ENCODE measurements at regions not wholly inside any gene's neighbourhood (a gene's known extent, or its start where the extent isn't known, plus 50 kb on each side); places are given as distances from the start of the nearest gene placed in this dataset.
"Not testable (repeated sequence)": the region's sequence is repeated elsewhere in the genome, so short reads cannot be mapped to it uniquely, and the experiment has no call there.

- no peak for TF ChIP-seq JUND (IDR thresholded peaks at IDR 0.05; ENCODE audit: low read depth)
- DNase-seq (ENCODE audit: low read depth in 1 of 2, low spot score in 1 of 2): no peak
- in situ Hi-C loops (cut with HindIII; ENCODE audit: low pct_unique_long_range_greater_than_20kb, low sequenced_read_pairs): no loop called here
These were observed 60.2 kb downstream of the LSMEM1 start for GRCh38 chr7:112540839-112541577.

DNA sequence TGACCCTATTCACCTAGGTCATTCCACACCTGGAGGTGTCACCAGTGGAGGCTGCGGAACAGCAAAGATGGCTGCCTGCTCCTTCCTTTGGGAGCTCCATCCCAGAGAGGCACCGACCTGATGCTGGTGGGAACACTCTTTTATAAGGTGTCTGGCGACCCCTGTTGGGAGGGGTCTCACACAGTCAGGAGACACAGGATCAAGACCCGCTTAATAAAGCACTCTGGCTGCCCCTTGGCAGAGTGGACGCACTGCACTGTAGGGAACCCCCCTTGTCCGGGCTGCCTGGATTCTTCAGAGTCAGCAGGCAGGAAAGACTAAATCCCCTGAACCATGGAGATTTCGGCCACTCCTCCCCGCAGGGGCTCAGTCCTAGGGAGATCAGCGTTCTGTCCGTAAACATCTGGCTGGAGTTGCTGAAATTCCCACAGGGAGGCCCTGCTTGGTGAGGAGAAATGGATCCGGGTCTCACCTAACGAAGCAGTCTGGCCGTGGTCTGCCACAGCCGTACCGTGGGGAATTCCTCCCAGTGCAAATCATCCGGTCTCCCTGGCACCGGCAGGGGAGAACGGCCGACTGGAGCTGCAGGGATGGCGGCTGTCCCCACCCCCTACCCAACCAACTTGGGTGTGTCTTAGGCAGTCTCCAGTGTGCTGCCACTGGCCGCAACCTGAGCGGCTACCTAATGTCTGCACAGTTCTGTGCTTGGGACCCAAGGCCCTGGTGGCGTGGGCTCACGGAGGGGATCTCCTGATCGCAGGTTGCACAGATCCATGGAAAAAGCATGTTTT, 66.1 kb downstream of the LSMEM1 start:
- no peak for TF ChIP-seq JUND (IDR thresholded peaks at IDR 0.05; ENCODE audit: low read depth)
- no peak for DNase-seq (ENCODE audit: low read depth in 1 of 2, low spot score in 1 of 2)
- in situ Hi-C loops (cut with HindIII; ENCODE audit: low pct_unique_long_range_greater_than_20kb, low sequenced_read_pairs): no loop called here

DNA sequence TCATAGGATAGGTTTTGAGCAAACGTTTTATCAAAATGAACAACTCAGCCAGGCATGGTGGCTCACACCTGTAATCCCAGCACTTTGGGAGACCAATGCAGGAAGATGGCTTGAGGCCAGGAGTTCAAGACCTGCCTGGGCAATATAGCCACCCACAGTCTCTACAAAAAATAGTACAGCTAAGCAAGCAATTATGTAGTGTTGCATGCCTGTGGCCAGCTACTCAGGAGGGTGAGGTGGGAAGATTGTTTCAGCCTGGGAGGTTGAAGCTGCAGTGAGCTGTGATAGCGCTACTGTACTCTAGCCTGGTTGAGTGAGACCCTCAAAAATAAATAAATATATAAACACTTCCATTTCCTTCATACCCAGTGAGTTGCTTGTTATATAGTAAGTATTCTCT, 67.1 kb downstream of the LSMEM1 start:
- in situ Hi-C loops (cut with HindIII; ENCODE audit: low pct_unique_long_range_greater_than_20kb, low sequenced_read_pairs): no loop called here
- no peak for DNase-seq (ENCODE audit: low read depth in 1 of 2, low spot score in 1 of 2)
- TF ChIP-seq JUND (IDR thresholded peaks at IDR 0.05; ENCODE audit: low read depth): no peak

GRCh38 chr7:112550468-112551060, 69.8 kb downstream of the LSMEM1 start:
- no peak for TF ChIP-seq JUND (IDR thresholded peaks at IDR 0.05; ENCODE audit: low read depth)
- DNase-seq (ENCODE audit: low read depth in 1 of 2, low spot score in 1 of 2): peak; percentile 43 to 78
- in situ Hi-C loops (cut with HindIII; ENCODE audit: low pct_unique_long_range_greater_than_20kb, low sequenced_read_pairs): no loop called here

DNA sequence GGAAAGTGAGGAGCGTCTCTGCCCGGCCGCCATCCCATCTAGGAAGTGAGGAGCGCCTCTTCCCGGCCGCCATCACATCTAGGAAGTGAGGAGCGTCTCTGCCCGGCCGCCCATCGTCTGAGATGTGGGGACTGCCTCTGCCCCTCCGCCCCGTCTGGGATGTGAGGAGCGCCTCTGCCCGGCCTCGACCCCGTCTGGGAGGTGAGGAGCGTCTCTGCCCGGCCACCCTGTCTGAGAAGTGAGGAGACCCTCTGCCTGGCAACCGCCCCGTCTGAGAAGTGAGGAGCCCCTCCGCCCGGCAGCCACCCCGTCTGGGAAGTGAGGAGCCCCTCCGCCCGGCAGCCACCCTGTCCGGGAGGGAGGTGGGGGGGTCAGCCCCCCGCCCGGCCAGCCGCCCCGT, 70.7 kb downstream of the LSMEM1 start:
- in situ Hi-C loops (cut with HindIII; ENCODE audit: low pct_unique_long_range_greater_than_20kb, low sequenced_read_pairs); DNase-seq (ENCODE audit: low read depth in 1 of 2, low spot score in 1 of 2): not testable (repeated sequence)

DNA sequence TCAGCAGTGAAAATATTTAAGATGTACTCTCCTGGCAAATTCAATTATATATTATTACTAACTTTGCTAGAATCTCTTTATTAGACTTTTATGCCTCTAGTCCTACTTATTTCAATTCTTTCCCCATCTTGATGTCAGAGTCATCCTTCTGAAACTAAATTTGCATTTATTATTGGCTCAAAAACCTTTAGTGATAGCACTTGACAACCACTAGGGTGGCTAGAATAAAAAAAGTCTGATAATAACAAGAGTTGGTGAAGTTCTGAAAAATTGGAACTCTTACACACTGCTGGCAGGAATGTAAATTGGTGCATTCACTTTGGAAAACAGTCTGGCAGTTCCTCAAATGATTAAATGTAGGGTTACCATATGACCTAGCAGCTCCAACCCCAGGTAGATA, 73.8 kb downstream of the LSMEM1 start:
- in situ Hi-C loops (cut with HindIII; ENCODE audit: low pct_unique_long_range_greater_than_20kb, low sequenced_read_pairs): no loop called here
- no peak for TF ChIP-seq JUND (IDR thresholded peaks at IDR 0.05; ENCODE audit: low read depth)

DNA sequence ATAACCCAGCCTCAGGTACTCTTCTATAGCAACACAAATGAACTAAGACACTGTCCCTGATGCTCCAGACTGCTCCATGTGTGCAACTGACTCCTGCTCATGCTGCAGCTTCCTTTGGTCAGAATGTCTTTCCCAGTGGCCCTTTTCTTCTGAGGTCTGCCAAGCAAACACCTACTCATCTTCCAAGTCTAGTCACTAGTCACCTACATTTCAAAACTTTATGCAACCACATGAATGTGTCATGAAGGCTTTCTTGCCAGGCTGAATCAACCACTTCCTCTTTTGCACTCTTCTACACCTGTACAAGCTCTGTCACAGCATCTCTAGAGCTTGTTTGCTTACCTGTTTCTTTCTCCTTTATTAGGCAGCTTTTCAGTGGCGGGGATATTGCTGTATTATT, 75.8 kb downstream of the LSMEM1 start:
- no peak for DNase-seq (ENCODE audit: low read depth in 1 of 2, low spot score in 1 of 2)
- TF ChIP-seq JUND (IDR thresholded peaks at IDR 0.05; ENCODE audit: low read depth): no peak
- in situ Hi-C loops (cut with HindIII; ENCODE audit: low pct_unique_long_range_greater_than_20kb, low sequenced_read_pairs): no loop called here

More for the DNA sequence above, 73.8 kb downstream of the LSMEM1 start:
- DNase-seq (ENCODE audit: low read depth in 1 of 2, low spot score in 1 of 2): no peak

GRCh38 chr7:112566442-112567324, 85.9 kb downstream of the LSMEM1 start:
- in situ Hi-C loops (cut with HindIII; ENCODE audit: low pct_unique_long_range_greater_than_20kb, low sequenced_read_pairs): no loop called here
- no peak for TF ChIP-seq JUND (IDR thresholded peaks at IDR 0.05; ENCODE audit: low read depth)
- DNase-seq (ENCODE audit: low read depth in 1 of 2, low spot score in 1 of 2): no peak

DNA sequence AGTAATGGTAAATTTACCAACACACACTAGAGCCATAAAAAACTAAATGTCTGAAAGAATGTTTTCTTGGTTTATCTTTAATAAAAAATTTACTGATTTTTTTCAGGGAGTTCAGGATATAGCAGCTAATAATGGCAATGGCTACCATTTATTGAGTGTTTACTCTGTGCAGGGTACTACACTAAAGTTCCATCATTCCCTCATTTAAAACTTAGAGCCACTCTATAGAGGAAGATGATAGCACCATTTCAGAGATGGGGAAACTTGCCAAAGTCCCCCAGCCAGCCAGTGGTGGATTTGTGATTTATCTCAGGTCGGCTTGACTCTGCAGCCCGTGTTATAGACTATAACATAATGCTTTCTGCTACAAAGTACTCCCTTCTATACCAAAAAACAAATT, 86.6 kb downstream of the LSMEM1 start:
- DNase-seq (ENCODE audit: low read depth in 1 of 2, low spot score in 1 of 2): no peak
- in situ Hi-C loops (cut with HindIII; ENCODE audit: low pct_unique_long_range_greater_than_20kb, low sequenced_read_pairs): no loop called here
- no peak for TF ChIP-seq JUND (IDR thresholded peaks at IDR 0.05; ENCODE audit: low read depth)

- no peak for TF ChIP-seq JUND (IDR thresholded peaks at IDR 0.05; ENCODE audit: low read depth)
These were observed 91.2 kb downstream of the LSMEM1 start for GRCh38 chr7:112571852-112572607.

GRCh38 chr7:112572669-112573301, 92.0 kb downstream of the LSMEM1 start:
- peak; percentile 76 for TF ChIP-seq JUND (IDR thresholded peaks at IDR 0.05; ENCODE audit: low read depth)
- peak in 1 of 2 experiments; percentile 77 for DNase-seq (ENCODE audit: low read depth in 1 of 2, low spot score in 1 of 2)
- in situ Hi-C loops (cut with HindIII; ENCODE audit: low pct_unique_long_range_greater_than_20kb, low sequenced_read_pairs): no loop called here

More at GRCh38 chr7:112571852-112572607, 91.2 kb downstream of the LSMEM1 start:
- DNase-seq (ENCODE audit: low read depth in 1 of 2, low spot score in 1 of 2): peak in 1 of 2 experiments; percentile 40
- in situ Hi-C loops (cut with HindIII; ENCODE audit: low pct_unique_long_range_greater_than_20kb, low sequenced_read_pairs): no loop called here

Measured in T47D (cell line).